Breast epithelium (tissue), 3 donors: ENCODE measurements at regions not wholly inside any gene's neighbourhood (a gene's known extent, or its start where the extent isn't known, plus 50 kb on each side); places are given as distances from the start of the nearest gene placed in this dataset.

Experiments used
- POLR2A ChIP-seq: fragments of 450-650 bp; IDR thresholded peaks from one replicate; pipeline ENCODE4 v1.6.1; 2016; ENCODE audit warnings: antibody characterized with exemption, mild to moderate bottlenecking, moderate library complexity
- POLR2AphosphoS5 ChIP-seq, 3 donors: sonication (generic); formaldehyde crosslinking; IDR thresholded peaks; one replicate each; pipeline ENCODE4 v1.6.1; 2017; ENCODE audit warnings: antibody characterized with exemption in 3 of 3
- TF ChIP-seq, protein P1 (sequence below), 3 donors: fragments of 450-650 bp; IDR thresholded peaks; one replicate each; pipeline ENCODE4 v1.5.1; 2016 to 2017; ENCODE audit warnings: antibody characterized with exemption in 3 of 3, mild to moderate bottlenecking in 3 of 3, moderate library complexity in 3 of 3

DNA sequence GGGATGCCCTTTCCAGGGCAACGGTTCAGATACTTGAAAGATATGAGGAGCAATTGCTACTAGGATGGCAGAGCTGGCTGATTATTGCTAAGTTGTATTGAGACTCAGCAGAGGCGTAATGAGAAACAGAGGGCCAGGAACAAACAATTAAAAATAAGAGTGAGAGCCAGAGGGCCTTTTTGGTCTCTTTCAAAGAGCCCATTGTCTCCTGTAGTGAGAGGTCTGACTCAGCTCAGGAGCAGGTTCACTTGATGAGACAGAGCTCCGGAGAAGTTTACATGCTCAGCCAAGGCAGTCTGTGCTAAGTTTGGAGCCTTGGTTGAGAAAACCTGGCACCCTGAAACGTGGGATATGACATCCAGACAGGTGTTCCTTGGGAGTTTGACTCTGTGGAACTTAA is 303.9 kb upstream of the DLGAP1 start:
- TF ChIP-seq POLR2A, result no peak
- TF ChIP-seq, protein P1, sequence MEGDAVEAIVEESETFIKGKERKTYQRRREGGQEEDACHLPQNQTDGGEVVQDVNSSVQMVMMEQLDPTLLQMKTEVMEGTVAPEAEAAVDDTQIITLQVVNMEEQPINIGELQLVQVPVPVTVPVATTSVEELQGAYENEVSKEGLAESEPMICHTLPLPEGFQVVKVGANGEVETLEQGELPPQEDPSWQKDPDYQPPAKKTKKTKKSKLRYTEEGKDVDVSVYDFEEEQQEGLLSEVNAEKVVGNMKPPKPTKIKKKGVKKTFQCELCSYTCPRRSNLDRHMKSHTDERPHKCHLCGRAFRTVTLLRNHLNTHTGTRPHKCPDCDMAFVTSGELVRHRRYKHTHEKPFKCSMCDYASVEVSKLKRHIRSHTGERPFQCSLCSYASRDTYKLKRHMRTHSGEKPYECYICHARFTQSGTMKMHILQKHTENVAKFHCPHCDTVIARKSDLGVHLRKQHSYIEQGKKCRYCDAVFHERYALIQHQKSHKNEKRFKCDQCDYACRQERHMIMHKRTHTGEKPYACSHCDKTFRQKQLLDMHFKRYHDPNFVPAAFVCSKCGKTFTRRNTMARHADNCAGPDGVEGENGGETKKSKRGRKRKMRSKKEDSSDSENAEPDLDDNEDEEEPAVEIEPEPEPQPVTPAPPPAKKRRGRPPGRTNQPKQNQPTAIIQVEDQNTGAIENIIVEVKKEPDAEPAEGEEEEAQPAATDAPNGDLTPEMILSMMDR (IDR thresholded peaks at IDR 0.05), result no peak
- no peak for TF ChIP-seq POLR2AphosphoS5 (IDR thresholded peaks at IDR 0.05)
